HUES48 (cell line): ENCODE measurements at regions not wholly inside any gene's neighbourhood (a gene's known extent, or its start where the extent isn't known, plus 50 kb on each side); places are given as distances from the start of the nearest gene placed in this dataset.
"Not testable (repeated sequence)": the region's sequence is repeated elsewhere in the genome, so short reads cannot be mapped to it uniquely, and the experiment has no call there.

ENCODE experiments used
- H3K27ac ChIP-seq: one replicate; pipeline ENCODE4 v1.7.0; 2013; ENCODE audit warnings: low read depth, low read length, inconsistent platforms
- H3K27me3 ChIP-seq: 2 replicates; pipeline ENCODE4 v1.6.1; 2013; ENCODE audit warnings: mild to moderate bottlenecking, low read length; ENCODE audit not compliant: control insufficient read depth, insufficient read depth
- H3K36me3 ChIP-seq: 2 replicates; pipeline ENCODE4 v1.6.1; 2013; ENCODE audit warnings: low read length; ENCODE audit not compliant: control insufficient read depth, insufficient read depth
- H3K4me1 ChIP-seq: 2 replicates; pipeline ENCODE4 v1.6.1; 2013; ENCODE audit warnings: mild to moderate bottlenecking, low read length; ENCODE audit not compliant: control insufficient read depth, insufficient read depth
- H3K4me3 ChIP-seq: 2 replicates; pipeline ENCODE4 v1.5.1; 2013; ENCODE audit warnings: mild to moderate bottlenecking, low read depth, low read length
- H3K9ac ChIP-seq: 2 replicates; pipeline ENCODE4 v1.6.1; 2013; ENCODE audit warnings: mild to moderate bottlenecking, low read depth, low read length, moderate library complexity
- H3K9me3 ChIP-seq: 2 replicates; pipeline ENCODE4 v1.6.1; 2013; ENCODE audit warnings: low read length; ENCODE audit not compliant: control insufficient read depth, insufficient read depth

GRCh38 chr3:191641789-191642188, 180.8 kb downstream of the PYDC2 start:
- H3K9me3 ChIP-seq = peaks cover 3% of the 10 kb centered on the region
- H3K4me1 ChIP-seq = 0 out of 2 replicates have a peak, but pooled peaks cover 5% of the 10 kb centered on the region
- no peak overlapping the region for H3K27ac ChIP-seq
- no peaks in the 10 kb centered on the region for H3K27me3 ChIP-seq
- H3K36me3 ChIP-seq = no peaks in the 10 kb centered on the region
- no peak overlapping the region for H3K9ac ChIP-seq
- H3K4me3 ChIP-seq = no peak overlapping the region

DNA sequence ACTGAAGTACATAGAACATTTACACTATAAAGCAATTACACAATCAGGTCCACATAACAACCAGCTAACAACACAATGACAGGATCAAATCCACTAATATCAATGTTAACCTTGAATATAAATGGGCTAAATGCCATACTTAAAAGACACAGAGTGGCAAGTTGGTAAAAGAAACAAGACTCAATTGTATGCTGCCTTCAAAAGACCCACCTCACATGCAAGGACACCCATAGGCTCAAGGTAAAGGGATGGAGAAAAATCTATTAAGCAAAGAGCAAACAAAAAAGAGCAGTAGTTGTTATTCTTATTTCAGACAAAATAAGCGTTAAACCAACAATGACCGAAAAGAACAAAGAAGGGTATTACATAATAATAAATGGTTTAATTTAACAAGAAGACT, 183.3 kb downstream of the PYDC2 start:
- Histone ChIP-seq H3K27ac (no peak overlapping the region), H3K27me3 (no peaks in the 10 kb centered on the region), H3K4me3 (no peak overlapping the region), H3K4me1 (0 out of 2 replicates have a peak, but pooled peaks cover 5% of the 10 kb centered on the region), H3K36me3 (no peaks in the 10 kb centered on the region), H3K9me3 (peaks cover 3% of the 10 kb centered on the region), H3K9ac (no peak overlapping the region)

DNA sequence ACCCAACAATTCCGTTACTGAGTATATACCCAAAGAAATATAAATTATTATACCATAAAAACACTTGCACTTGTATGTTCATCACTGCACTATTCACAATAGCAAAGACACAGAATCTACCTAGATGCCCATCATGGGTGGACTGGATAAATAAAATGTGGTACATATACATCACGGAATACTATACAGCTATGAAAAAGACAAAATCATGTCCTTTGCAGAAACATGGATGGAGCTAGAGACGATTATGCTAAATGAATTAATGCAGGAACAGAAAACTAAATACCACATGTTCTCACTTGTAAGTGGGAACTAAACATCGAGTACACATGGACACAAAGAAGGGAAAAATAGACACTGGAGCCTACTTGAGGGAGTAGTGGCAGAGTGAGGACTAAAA, 185.3 kb downstream of the PYDC2 start:
- no peaks in the 10 kb centered on the region for H3K36me3 ChIP-seq
- H3K4me1 ChIP-seq = 0 out of 2 replicates have a peak, but pooled peaks cover 5% of the 10 kb centered on the region
- no peak overlapping the region for H3K27ac ChIP-seq
- peaks cover 13% of the 10 kb centered on the region for H3K9me3 ChIP-seq
- H3K9ac ChIP-seq = no peak overlapping the region
- H3K4me3 ChIP-seq = no peak overlapping the region
- H3K27me3 ChIP-seq = no peaks in the 10 kb centered on the region

DNA sequence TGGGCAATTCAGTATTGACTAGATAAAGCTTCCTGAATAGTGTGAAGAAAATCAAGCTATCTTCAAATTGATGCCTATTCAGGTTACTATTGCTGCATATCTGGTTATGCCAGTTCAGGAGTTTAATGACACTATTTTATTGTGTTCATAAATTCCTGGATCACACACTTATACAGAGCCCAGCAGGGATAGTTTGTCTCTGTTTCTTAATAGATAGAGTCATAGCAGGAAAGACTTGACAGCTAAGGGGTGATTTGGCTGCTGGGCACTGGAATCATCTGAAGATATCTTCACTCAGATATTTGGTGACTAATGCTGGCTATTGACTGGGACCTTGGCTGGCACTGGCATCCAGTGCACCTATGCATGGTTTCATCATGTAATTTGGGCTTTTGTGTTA, 187.8 kb downstream of the PYDC2 start:
- H3K27me3 ChIP-seq = no peaks in the 10 kb centered on the region
- H3K27ac ChIP-seq = no peak overlapping the region
- peaks cover 14% of the 10 kb centered on the region for H3K9me3 ChIP-seq
- 0 out of 2 replicates have a peak, but pooled peaks cover 5% of the 10 kb centered on the region for H3K4me1 ChIP-seq
- no peak overlapping the region for H3K9ac ChIP-seq
- no peak overlapping the region for H3K4me3 ChIP-seq
- H3K36me3 ChIP-seq = no peaks in the 10 kb centered on the region

DNA sequence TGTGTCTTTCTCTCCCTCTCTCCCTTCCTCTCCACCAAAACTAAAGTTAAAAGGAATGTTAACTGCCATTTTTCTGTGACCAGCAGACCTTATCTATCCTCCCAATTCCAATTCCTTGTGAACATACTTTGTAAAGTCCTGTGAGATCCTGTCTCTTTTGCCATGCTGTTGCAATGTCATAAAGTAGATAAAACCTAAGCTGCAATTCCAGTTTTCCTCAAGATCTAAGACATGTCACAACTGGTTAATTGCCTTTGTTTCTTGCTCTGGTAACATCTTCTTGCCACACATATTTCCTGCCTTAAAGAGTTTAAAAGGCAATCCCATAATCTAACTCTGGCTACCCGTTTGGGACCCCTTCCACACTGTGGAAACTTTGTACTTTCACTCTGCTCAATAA, 188.7 kb downstream of the PYDC2 start:
- Histone ChIP-seq H3K4me3 (no peak overlapping the region), H3K27me3 (no peaks in the 10 kb centered on the region), H3K36me3 (no peaks in the 10 kb centered on the region), H3K9ac (no peak overlapping the region), H3K27ac (no peak overlapping the region), H3K9me3 (peaks cover 14% of the 10 kb centered on the region), H3K4me1 (no peaks in the 10 kb centered on the region)

GRCh38 chr3:191658781-191659419, 197.9 kb downstream of the PYDC2 start:
- H3K27me3 ChIP-seq, H3K4me3 ChIP-seq, H3K27ac ChIP-seq, H3K36me3 ChIP-seq, H3K4me1 ChIP-seq, H3K9me3 ChIP-seq, H3K9ac ChIP-seq: not testable (repeated sequence)

DNA sequence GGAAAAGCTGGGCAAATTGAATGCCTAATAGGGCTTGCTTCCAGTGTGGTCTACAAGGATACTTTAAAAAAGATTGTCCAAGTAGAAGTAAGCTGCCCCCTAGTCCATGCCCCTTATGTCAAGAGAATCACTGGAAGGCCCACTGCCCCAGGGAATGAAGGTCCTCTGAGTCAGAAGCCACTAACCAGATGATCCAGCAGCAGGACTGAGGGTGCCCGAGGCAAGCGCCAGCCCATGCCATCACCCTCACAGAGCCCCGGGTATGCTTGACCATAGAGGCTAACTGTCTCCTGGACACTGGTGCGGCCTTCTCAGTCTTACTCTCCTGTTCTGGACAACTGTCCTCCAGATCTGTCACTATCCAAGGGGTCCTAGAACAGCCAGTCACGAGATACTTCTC, 201.2 kb downstream of the PYDC2 start:
- H3K4me1 ChIP-seq, H3K9ac ChIP-seq, H3K9me3 ChIP-seq, H3K36me3 ChIP-seq, H3K27me3 ChIP-seq, H3K4me3 ChIP-seq, H3K27ac ChIP-seq: not testable (repeated sequence)

GRCh38 chr3:191680989-191681597, 220.1 kb downstream of the PYDC2 start:
- Histone ChIP-seq H3K36me3 (no peaks in the 10 kb centered on the region), H3K9me3 (no peaks in the 10 kb centered on the region), H3K27ac (no peak overlapping the region), H3K9ac (no peak overlapping the region), H3K27me3 (no peaks in the 10 kb centered on the region), H3K4me3 (no peak overlapping the region), H3K4me1 (no peaks in the 10 kb centered on the region)

- Histone ChIP-seq H3K9ac (no peak overlapping the region), H3K27me3 (no peaks in the 10 kb centered on the region), H3K9me3 (no peaks in the 10 kb centered on the region), H3K4me3 (no peak overlapping the region), H3K27ac (no peak overlapping the region), H3K36me3 (no peaks in the 10 kb centered on the region), H3K4me1 (no peaks in the 10 kb centered on the region)
These were observed 222.0 kb downstream of the PYDC2 start for GRCh38 chr3:191682961-191683360.

DNA sequence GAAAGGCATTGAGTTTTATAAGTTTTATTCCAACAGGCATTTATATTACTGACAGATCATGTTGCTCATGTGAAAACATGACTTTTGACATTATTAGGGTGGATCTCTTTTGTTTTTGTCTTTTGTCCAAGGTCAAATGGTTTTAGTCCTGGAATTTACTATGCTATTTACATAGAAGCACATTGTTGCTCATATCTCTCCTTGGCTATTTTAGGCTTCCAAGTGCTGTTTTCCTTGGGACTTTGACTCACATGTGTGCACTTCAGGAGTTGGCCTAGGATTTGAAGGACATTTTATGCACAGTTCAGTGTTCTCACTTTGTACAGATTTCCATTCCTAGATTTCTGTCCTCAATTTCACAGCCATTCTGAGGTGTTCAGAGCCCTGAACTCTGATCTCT, 225.7 kb downstream of the PYDC2 start:
- peaks cover 23% of the 10 kb centered on the region for H3K4me1 ChIP-seq
- H3K4me3 ChIP-seq = no peak overlapping the region
- no peaks in the 10 kb centered on the region for H3K36me3 ChIP-seq
- no peak overlapping the region for H3K9ac ChIP-seq
- no peak overlapping the region for H3K27ac ChIP-seq
- no peaks in the 10 kb centered on the region for H3K27me3 ChIP-seq
- no peaks in the 10 kb centered on the region for H3K9me3 ChIP-seq

GRCh38 chr3:191688756-191689433, 227.9 kb downstream of the PYDC2 start:
- Histone ChIP-seq H3K27ac (peak overlapping the region; percentile 74), H3K4me1 (peaks cover 25% of the 10 kb centered on the region), H3K27me3 (no peaks in the 10 kb centered on the region), H3K9me3 (no peaks in the 10 kb centered on the region), H3K9ac (no peak overlapping the region), H3K4me3 (peak overlapping the region; percentile 38; the same call in 1 of the 2 replicates), H3K36me3 (no peaks in the 10 kb centered on the region)
